GM12892 (cell line): ENCODE measurements at regions not wholly inside any gene's neighbourhood (a gene's known extent, or its start where the extent isn't known, plus 50 kb on each side); places are given as distances from the start of the nearest gene placed in this dataset.
"Not testable (repeated sequence)": the region's sequence is repeated elsewhere in the genome, so short reads cannot be mapped to it uniquely, and the experiment has no call there.

ENCODE experiments used
- DNase-seq: peaks from one replicate; pipeline ENCODE4 v3.0.0; 2011; ENCODE audit not compliant: insufficient read length
- FAIRE-seq: peaks from 2 replicates; lab custom pipeline; 2011; peaks lifted over from hg19 to GRCh38; lab: Jason Lieb, UNC
- POLR2A ChIP-seq: IDR thresholded peaks from 2 replicates; pipeline ENCODE4 v1.6.1; 2011; ENCODE audit warnings: low read depth, low read length, control low read depth
- POLR2AphosphoS5 ChIP-seq: IDR thresholded peaks from 2 replicates; pipeline ENCODE4 v1.6.1; 2011; ENCODE audit warnings: low read depth, low read length, control low read depth
- TAF1 ChIP-seq: IDR thresholded peaks from 2 replicates; pipeline ENCODE4 v1.6.1; 2011; ENCODE audit warnings: low read depth, mild to moderate bottlenecking, control low read depth, low read length, borderline replicate concordance

DNA sequence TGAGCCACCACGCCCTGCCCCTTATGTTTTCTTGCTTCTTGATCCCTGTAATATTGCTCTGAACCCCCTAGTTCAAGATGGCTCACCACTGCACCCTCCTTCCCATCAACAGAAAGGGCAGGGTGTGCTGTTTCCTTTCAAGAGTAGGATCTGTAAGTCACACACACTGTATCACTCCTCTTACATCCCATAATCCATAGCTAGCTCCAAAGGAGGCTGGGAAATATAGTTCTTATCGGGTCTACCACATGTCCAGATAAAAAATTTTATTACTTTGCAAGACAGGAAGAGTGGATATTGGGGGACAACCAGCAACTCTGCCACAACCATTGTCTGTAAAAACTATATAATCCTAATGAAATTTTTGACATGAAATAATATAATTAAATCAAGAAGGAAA, 79.6 kb downstream of the C9orf50 start:
- DNase-seq: no peak
- FAIRE-seq: no peak
- TF ChIP-seq POLR2AphosphoS5: no peak
- no peak for TF ChIP-seq POLR2A
- no peak for TF ChIP-seq TAF1

DNA sequence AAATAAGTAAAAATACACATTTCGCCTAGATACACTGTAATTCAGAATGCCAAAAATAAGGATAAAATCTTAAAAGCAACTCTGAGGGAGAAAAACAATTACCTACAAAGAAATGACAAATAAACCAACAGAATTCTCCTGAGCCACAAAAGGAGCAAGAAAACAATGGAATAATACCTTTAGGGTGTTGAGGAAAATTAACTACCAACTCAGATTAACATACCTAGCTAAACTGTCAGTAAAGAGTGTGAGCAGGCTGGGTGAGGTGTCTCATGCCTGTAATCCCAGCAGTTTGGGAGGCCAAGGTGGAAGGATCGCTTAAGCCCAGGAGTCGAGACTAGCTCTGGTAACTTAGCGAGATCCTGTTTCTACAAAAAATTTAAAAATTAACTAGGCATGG, 81.5 kb downstream of the C9orf50 start:
- FAIRE-seq (no peak), DNase-seq (no peak)
- TF ChIP-seq TAF1: no peak
- TF ChIP-seq POLR2AphosphoS5: no peak
- TF ChIP-seq POLR2A: no peak

DNA sequence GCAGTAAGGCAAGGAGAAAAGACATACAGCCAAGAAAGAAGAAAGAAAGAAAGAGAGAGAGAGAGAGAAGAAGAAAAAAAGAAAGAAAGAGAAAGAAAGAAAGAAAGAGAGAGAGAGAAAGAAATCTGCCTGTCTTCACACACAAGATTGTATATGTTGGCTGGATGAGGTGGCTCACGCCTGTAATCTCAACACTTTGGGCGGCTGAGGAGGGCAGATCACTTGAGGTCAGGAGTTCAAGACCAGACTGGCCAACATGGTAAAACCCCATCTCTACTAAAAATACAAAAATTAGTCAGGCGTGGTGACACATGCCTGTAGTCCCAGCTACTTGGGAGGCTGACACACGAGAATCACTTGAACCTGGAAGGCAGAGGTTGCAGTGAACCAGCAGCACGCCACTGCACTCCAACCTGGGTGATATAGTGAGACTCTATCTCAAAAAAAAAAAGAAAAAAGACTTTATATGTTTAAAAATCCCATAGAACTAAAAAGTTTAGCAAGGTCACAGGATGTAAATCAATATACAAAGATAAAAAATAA, 89.0 kb downstream of the C9orf50 start:
- not testable (repeated sequence) for DNase-seq, FAIRE-seq

DNA sequence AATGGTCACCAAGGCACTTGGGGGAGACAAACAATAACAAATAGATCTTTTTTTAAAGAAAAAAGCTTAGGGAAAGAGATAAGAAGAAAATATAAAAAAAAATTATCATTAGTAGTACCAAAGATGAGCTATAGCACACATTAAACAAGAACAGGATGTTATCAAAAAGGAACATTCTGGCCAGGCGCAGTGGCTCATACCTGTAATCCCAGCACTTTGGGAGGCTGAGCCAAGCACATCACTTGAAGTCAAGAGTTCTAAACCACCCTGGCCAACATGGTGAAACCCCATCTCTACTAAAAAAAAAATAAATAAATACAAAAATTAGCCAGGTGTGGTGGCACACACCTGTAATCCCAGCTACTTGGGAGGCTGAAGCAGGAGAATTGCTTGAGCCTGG, 92.9 kb downstream of the C9orf50 start:
- FAIRE-seq, DNase-seq: not testable (repeated sequence)

DNA sequence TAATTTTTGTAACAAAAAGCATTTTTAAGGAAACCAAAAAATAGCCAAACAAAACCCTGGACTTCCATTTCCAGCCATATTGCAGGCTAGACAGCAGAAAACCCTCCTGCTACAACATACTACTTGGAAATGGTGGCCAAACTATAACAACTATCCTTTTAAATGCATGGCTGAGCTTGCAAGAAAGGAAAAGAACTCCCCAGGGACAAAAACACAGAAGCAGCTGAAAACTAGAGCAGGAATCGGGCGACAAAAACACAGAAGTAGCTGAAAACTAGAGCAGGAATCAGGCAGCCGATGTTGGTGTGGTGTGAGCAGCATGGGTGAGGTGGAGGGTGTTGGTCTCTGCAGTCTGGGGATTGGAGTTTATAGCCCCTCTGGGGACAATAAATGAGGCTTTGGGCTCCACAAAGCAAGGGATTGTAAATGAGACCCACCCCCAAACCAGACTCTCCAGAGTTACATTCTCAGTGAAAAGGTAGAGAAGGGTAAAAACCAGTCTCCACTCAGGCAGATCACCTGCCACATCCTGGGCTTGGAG, 95.2 kb downstream of the C9orf50 start:
- no peak for FAIRE-seq
- TF ChIP-seq TAF1 (no peak), POLR2A (no peak), POLR2AphosphoS5 (no peak)
- no peak for DNase-seq

GRCh38 chr9:129524582-129525270, 96.2 kb downstream of the C9orf50 start:
- TF ChIP-seq POLR2AphosphoS5 (no peak), POLR2A (no peak), TAF1 (no peak)
- DNase-seq: no peak
- FAIRE-seq: no peak

GRCh38 chr9:129523943-129524581, 96.8 kb downstream of the C9orf50 start:
- no peak for DNase-seq
- no peak for FAIRE-seq
- no peak for TF ChIP-seq TAF1
- no peak for TF ChIP-seq POLR2A
- no peak for TF ChIP-seq POLR2AphosphoS5

GRCh38 chr9:129522351-129522750, 98.5 kb downstream of the C9orf50 start:
- DNase-seq (no peak), FAIRE-seq (no peak)
- TF ChIP-seq TAF1: no peak
- TF ChIP-seq POLR2A: no peak
- no peak for TF ChIP-seq POLR2AphosphoS5

DNA sequence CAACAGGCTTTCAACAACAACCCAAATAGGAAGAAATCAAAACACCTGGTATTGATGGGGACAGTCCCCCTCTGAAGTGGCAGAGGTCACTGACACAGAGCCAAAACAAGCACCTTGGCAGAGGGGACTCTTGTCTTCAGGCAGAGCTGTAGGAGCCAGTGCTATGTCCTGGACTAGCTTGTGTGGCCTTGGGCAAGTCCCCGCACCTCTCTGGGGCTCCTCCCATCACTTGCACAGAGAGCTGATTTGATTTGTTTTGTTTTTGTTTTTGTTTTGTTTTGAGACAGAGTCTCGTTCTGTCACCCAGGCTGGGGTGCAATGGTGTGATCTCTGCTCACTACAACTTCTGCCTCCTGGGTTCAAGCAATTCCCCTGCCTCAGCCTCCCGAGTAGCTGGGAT, 100.8 kb downstream of the C9orf50 start:
- DNase-seq: no peak
- FAIRE-seq: no peak
- TF ChIP-seq POLR2A (no peak), TAF1 (no peak), POLR2AphosphoS5 (no peak)

DNA sequence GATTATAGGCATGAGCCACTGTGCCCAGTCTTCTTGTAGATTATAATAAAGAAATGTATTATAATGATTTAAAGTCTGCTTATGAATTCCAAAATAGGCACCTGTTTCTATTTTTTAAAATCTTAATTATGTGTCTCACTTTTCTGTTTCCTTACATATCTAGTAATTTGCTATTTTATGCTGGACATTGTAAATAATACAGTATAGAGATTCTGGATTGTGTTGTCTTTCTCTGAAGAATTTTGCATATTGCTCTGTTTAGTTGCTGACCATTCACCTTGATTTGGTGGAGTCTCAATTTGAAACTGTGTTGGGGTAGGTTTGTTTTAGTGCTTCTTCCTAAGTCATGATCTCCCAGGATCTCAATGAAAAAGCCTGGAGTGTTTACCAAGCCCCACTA, 102.8 kb downstream of the C9orf50 start:
- no peak for DNase-seq
- no peak for TF ChIP-seq POLR2A
- no peak for TF ChIP-seq POLR2AphosphoS5
- no peak for TF ChIP-seq TAF1
- no peak for FAIRE-seq

- TF ChIP-seq POLR2A: no peak
- no peak for TF ChIP-seq POLR2AphosphoS5
- TF ChIP-seq TAF1: no peak
- DNase-seq (no peak), FAIRE-seq (no peak)
Observed at GRCh38 chr9:129517006-129517405, 103.9 kb downstream of the C9orf50 start.

GRCh38 chr9:129514891-129515290, 106.0 kb downstream of the C9orf50 start:
- FAIRE-seq: no peak

DNA sequence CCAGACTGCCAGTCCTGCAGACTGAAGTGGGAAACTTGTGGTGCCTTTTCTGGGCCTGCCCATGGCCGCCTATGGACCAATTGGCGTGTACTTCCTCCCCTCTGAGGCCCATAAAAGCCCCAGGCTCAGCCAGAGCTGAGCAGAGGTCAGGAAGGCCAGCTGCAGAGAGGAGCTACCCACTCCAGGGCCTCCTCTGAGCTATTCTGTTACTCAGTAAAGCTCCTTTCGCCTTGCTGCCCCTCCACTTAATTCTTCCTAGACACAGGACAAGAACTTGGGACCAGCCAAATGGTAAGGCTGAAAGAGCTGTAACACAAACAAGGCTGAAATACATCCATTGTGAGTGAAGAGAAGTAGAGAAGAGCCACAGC, 106.4 kb downstream of the C9orf50 start:
- DNase-seq: no peak
- no peak for TF ChIP-seq POLR2AphosphoS5
- TF ChIP-seq POLR2A: no peak
- no peak for TF ChIP-seq TAF1
- no peak for FAIRE-seq

More at GRCh38 chr9:129514891-129515290, 106.0 kb downstream of the C9orf50 start:
- no peak for DNase-seq
- TF ChIP-seq POLR2A (no peak), POLR2AphosphoS5 (no peak), TAF1 (no peak)
